Smooth muscle cell (in vitro differentiated cells): ENCODE measurements at regions not wholly inside any gene's neighbourhood (a gene's known extent, or its start where the extent isn't known, plus 50 kb on each side); places are given as distances from the start of the nearest gene placed in this dataset.

Experiments used
- DNase-seq: peaks from one replicate; lab custom pipeline; 2025; ENCODE audit not compliant: unreplicated experiment; lab: John Stamatoyannopoulos, UW
- H2AFZ ChIP-seq: fragments of 200-600 bp; sonication (generic); 2 replicates; pipeline ENCODE4 v1.6.0; 2016; ENCODE audit warnings: antibody characterized with exemption, low read depth, mild to moderate bottlenecking
- H3F3A ChIP-seq: fragments of 200-600 bp; sonication (generic); 2 replicates; pipeline ENCODE4 v1.6.0; 2017; ENCODE audit warnings: antibody characterized with exemption, low read depth
- H3K27ac ChIP-seq: fragments of 200-600 bp; sonication (generic); 2 replicates; pipeline ENCODE4 v1.5.1; 2016; ENCODE audit warnings: low read depth, mild to moderate bottlenecking
- H3K27me3 ChIP-seq: fragments of 200-600 bp; sonication (generic); 2 replicates; pipeline ENCODE4 v1.6.1; 2016; ENCODE audit warnings: low read depth, mild to moderate bottlenecking
- H3K36me3 ChIP-seq: fragments of 200-600 bp; sonication (generic); 2 replicates; pipeline ENCODE4 v1.5.1; 2016; ENCODE audit warnings: low read depth
- H3K4me1 ChIP-seq: fragments of 200-600 bp; sonication (generic); 2 replicates; pipeline ENCODE4 v1.5.1; 2016; ENCODE audit warnings: low read depth
- H3K4me2 ChIP-seq: fragments of 200-600 bp; sonication (generic); 2 replicates; pipeline ENCODE4 v1.6.0; 2016; ENCODE audit warnings: mild to moderate bottlenecking
- H3K4me3 ChIP-seq: fragments of 200-600 bp; sonication (generic); 2 replicates; pipeline ENCODE4 v1.5.1; 2016; ENCODE audit warnings: mild to moderate bottlenecking
- H3K79me2 ChIP-seq: fragments of 200-600 bp; sonication (generic); 2 replicates; pipeline ENCODE4 v1.6.0; 2016; ENCODE audit warnings: low read depth, mild to moderate bottlenecking
- H3K9ac ChIP-seq: fragments of 200-600 bp; sonication (generic); 2 replicates; pipeline ENCODE4 v1.6.0; 2016; ENCODE audit warnings: low read depth
- H3K9me3 ChIP-seq: fragments of 200-600 bp; sonication (generic); replicated peaks from 2 replicates; pipeline ENCODE4 v1.5.1; 2016; ENCODE audit warnings: low read depth
- H4K20me1 ChIP-seq: fragments of 200-600 bp; sonication (generic); 2 replicates; pipeline ENCODE4 v1.6.0; 2016; ENCODE audit warnings: low read depth
- WGBS: methylation state at CpG from one replicate; pipeline ENCODE4 v1.1.7; 2016; ENCODE audit warnings: low lambda C conversion rate; 5-methylcytosine and 5-hydroxymethylcytosine counted together
- TF ChIP-seq, protein P1 (sequence below): fragments of 200-600 bp; sonication (generic); IDR thresholded peaks from 2 replicates; pipeline ENCODE4 v1.5.1; 2017; ENCODE audit warnings: borderline replicate concordance, mild to moderate bottlenecking, antibody characterized with exemption; ENCODE audit not compliant: insufficient read depth, poor library complexity, severe bottlenecking

DNA sequence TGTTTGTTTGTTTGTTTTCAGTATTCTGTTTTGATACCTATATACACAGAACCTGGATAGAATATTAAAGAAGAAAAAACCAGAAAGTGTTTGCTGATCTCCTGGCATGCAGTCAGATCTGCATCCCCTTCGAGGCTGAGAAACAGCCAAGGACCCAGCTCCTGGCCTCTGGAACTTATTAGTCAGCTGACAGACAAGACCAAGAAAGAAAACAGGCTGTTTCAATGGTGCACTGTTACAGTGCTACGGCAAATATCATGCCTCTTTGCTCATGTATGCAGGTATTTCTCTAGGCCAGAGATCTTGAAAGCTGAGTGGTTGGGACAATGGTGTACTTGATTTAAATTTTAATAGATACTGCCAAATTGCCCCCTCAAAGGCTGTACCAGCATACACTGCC is 95.0 kb downstream of the C5orf15 start:
- no peaks in the 10 kb centered on the region for H3K36me3 ChIP-seq
- no peak overlapping the region for H3K9ac ChIP-seq
- H3K27me3 ChIP-seq, result no peaks in the 10 kb centered on the region
- no peaks in the 10 kb centered on the region for H3K79me2 ChIP-seq
- no peaks in the 10 kb centered on the region for H3F3A ChIP-seq
- DNase-seq, result no peak
- WGBS, result 59% methylated on average over 2 of the region's 2 CpGs
- no peaks in the 10 kb centered on the region for H4K20me1 ChIP-seq
- TF ChIP-seq, protein P1, sequence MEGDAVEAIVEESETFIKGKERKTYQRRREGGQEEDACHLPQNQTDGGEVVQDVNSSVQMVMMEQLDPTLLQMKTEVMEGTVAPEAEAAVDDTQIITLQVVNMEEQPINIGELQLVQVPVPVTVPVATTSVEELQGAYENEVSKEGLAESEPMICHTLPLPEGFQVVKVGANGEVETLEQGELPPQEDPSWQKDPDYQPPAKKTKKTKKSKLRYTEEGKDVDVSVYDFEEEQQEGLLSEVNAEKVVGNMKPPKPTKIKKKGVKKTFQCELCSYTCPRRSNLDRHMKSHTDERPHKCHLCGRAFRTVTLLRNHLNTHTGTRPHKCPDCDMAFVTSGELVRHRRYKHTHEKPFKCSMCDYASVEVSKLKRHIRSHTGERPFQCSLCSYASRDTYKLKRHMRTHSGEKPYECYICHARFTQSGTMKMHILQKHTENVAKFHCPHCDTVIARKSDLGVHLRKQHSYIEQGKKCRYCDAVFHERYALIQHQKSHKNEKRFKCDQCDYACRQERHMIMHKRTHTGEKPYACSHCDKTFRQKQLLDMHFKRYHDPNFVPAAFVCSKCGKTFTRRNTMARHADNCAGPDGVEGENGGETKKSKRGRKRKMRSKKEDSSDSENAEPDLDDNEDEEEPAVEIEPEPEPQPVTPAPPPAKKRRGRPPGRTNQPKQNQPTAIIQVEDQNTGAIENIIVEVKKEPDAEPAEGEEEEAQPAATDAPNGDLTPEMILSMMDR, result no peak
- H2AFZ ChIP-seq, result no peak overlapping the region
- no peak overlapping the region for H3K4me2 ChIP-seq
- H3K4me1 ChIP-seq, result no peaks in the 10 kb centered on the region
- H3K4me3 ChIP-seq, result no peak overlapping the region
- no peaks in the 10 kb centered on the region for H3K9me3 ChIP-seq
- H3K27ac ChIP-seq, result no peak overlapping the region

DNA sequence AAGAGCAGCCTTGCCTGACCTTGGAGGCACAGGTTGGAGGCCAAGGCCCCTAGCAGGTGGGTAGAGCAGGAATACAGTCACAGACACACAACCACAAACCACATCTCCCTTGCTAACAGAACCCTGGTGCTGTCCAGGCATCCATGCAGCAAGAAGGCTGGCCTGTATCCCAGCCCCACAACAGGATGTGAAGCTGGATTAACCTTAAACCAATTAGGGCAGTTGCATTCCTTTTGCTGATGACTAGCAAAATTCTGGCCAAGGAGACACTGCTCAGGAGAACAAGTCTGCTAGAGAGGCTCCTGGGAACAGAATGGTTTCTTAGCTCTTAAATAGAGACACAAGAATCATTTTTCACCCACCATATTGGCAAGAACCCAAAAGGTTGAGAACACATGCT is 97.8 kb downstream of the C5orf15 start:
- no peaks in the 10 kb centered on the region for H3K9me3 ChIP-seq
- no peaks in the 10 kb centered on the region for H3K36me3 ChIP-seq
- H3K4me2 ChIP-seq, result no peak overlapping the region
- no peak overlapping the region for H3K9ac ChIP-seq
- no peaks in the 10 kb centered on the region for H3K4me1 ChIP-seq
- H3F3A ChIP-seq, result no peaks in the 10 kb centered on the region
- no peak overlapping the region for H3K4me3 ChIP-seq
- H3K79me2 ChIP-seq, result no peaks in the 10 kb centered on the region
- H3K27ac ChIP-seq, result no peak overlapping the region
- H2AFZ ChIP-seq, result no peak overlapping the region
- H4K20me1 ChIP-seq, result no peaks in the 10 kb centered on the region
- no peak for DNase-seq
- no peaks in the 10 kb centered on the region for H3K27me3 ChIP-seq
- TF ChIP-seq, protein P1, result no peak

DNA sequence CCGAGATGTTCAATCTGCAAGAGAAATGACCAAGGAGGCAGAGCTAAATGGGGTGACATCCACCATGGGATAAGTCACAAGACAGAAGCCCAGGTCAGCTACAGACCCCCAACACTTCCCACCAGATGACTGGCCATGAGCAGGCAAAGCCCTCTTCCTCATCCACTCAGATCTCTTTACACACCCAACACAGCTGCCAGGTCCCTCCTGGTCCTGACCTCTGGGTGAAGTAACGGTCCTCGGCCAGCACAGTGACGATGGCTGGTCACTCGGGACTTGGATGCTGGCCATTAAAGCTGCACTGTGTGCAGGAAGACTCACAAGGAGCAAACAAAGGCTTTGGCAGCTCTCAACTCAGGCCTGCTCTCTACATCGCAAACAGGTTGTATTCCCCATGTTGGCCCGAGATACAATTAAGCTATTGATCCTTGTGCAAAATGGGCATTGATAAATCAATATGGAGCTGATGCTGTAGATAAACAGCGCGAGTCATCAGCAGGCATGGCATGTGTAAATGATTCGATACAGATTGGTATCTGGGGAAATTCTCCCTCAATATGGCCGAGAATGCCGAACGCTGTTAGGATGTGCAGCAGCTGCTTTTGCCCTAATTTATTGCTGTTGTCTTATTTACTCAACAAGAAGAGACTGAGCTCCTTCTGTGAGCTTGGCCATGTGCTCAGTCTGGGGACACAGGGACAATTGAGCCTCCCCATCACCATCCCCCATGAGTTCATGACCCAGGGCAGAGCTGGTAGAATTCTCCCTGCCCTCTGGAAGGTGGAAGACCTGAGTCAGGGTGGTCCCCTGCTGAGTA is 98.7 kb downstream of the C5orf15 start:
- H3K4me1 ChIP-seq, result no peaks in the 10 kb centered on the region
- H2AFZ ChIP-seq, result no peak overlapping the region
- H3K27ac ChIP-seq, result no peak overlapping the region
- H3K27me3 ChIP-seq, result no peaks in the 10 kb centered on the region
- no peak overlapping the region for H3K4me2 ChIP-seq
- H3K36me3 ChIP-seq, result no peaks in the 10 kb centered on the region
- TF ChIP-seq, protein P1, result no peak
- no peaks in the 10 kb centered on the region for H4K20me1 ChIP-seq
- DNase-seq, result no peak
- no peak overlapping the region for H3K4me3 ChIP-seq
- no peak overlapping the region for H3K9ac ChIP-seq
- no peaks in the 10 kb centered on the region for H3K79me2 ChIP-seq
- H3K9me3 ChIP-seq, result no peaks in the 10 kb centered on the region
- 86% methylated on average over 13 of the region's 13 CpGs for WGBS
- no peaks in the 10 kb centered on the region for H3F3A ChIP-seq

DNA sequence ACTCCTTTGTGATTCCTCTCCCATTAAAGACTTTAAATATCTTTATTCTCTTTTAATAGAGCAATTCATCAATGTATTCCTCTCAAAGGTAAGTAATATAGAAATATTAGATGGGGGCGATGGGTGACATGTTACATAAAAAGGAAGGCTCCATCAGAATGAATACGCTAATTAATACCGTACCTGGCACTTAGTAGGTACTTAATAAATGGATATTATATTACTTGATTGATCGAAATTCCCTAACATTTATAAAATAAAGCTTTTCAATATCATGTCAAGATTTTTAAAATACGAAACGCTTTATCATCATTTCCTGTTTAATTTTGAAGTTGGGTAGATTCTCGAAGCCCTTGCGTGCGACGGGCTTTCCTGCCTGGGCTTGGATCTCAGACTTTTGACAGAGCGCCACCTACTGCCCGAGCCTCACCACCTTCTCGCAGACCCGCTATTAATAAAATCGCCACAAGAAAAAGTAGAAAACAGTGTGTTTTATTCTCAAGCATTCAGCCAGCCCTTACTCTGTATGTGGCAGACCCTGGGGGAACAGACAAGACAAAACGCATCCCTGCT is 99.4 kb downstream of the C5orf15 start:
- no peak overlapping the region for H3K4me2 ChIP-seq
- no peak overlapping the region for H3K27ac ChIP-seq
- no peaks in the 10 kb centered on the region for H4K20me1 ChIP-seq
- H3F3A ChIP-seq, result no peaks in the 10 kb centered on the region
- H3K4me1 ChIP-seq, result no peaks in the 10 kb centered on the region
- TF ChIP-seq, protein P1, result peak; percentile 84
- no peak overlapping the region for H3K4me3 ChIP-seq
- H2AFZ ChIP-seq, result no peak overlapping the region
- no peaks in the 10 kb centered on the region for H3K36me3 ChIP-seq
- DNase-seq, result peak; percentile 30
- H3K9ac ChIP-seq, result no peak overlapping the region
- H3K27me3 ChIP-seq, result no peaks in the 10 kb centered on the region
- WGBS, result 19% methylated on average over 16 of the region's 16 CpGs
- no peaks in the 10 kb centered on the region for H3K9me3 ChIP-seq
- H3K79me2 ChIP-seq, result no peaks in the 10 kb centered on the region
